H1 (cell line): ENCODE measurements at regions not wholly inside any gene's neighbourhood (a gene's known extent, or its start where the extent isn't known, plus 50 kb on each side); places are given as distances from the start of the nearest gene placed in this dataset.

ENCODE experiments used
- ATF2 ChIP-seq: IDR thresholded peaks from 2 replicates; pipeline ENCODE4 v1.6.1; 2012; ENCODE audit warnings: low read length, inconsistent platforms
- BRCA1 ChIP-seq: IDR thresholded peaks from 2 replicates; pipeline ENCODE4 v1.6.1; 2012; ENCODE audit warnings: low read depth, low read length, improper control_type of control experiment
- CHD1 ChIP-seq: IDR thresholded peaks from 2 replicates; pipeline ENCODE4 v1.6.1; 2012; ENCODE audit warnings: low read depth, low read length, improper control_type of control experiment
- CREB1 ChIP-seq: IDR thresholded peaks from 2 replicates; pipeline ENCODE4 v1.6.1; 2012; ENCODE audit warnings: inconsistent platforms
- E2F6 ChIP-seq: IDR thresholded peaks from 2 replicates; pipeline ENCODE4 v1.6.1; 2012; ENCODE audit warnings: inconsistent platforms
- GABPA ChIP-seq: IDR thresholded peaks from 2 replicates; pipeline ENCODE4 v1.6.1; 2011; ENCODE audit warnings: mild to moderate bottlenecking, low read length, moderate library complexity, borderline replicate concordance; ENCODE audit not compliant: insufficient read depth
- NRF1 ChIP-seq: IDR thresholded peaks from 2 replicates; pipeline ENCODE4 v1.6.1; 2011; ENCODE audit warnings: mild to moderate bottlenecking, low read depth, low read length, improper control_type of control experiment
- POLR2A ChIP-seq, 2 experiments: IDR thresholded peaks; 1 replicate in 1 of 2; 2 replicates in 1 of 2; pipeline ENCODE4 v1.6.1; 2011; ENCODE audit warnings: low read depth in 2 of 2, low read length in 2 of 2, mild to moderate bottlenecking in 2 of 2; ENCODE audit errors: control extremely low read depth in 1 of 2
- POLR2AphosphoS5 ChIP-seq: IDR thresholded peaks from 2 replicates; pipeline ENCODE4 v1.6.1; 2011; ENCODE audit warnings: low read depth, low read length
- RAD21 ChIP-seq, 2 experiments: IDR thresholded peaks in 1 of 2; conservative IDR thresholded peaks in 1 of 2; 2 replicates each; pipeline ENCODE4 v1.6.1; 2011; ENCODE audit warnings: low read depth in 2 of 2, low read length in 2 of 2, improper control_type of control experiment in 1 of 2, inconsistent platforms in 1 of 2, mild to moderate bottlenecking in 1 of 2, moderate library complexity in 1 of 2
- ZNF274 ChIP-seq: IDR thresholded peaks from 2 replicates; pipeline ENCODE4 v1.7.0; 2012; ENCODE audit warnings: low read length, borderline replicate concordance; ENCODE audit errors: extremely low read depth
- TF ChIP-seq, protein P1 (sequence below), 3 experiments: IDR thresholded peaks; 1 replicate in 2 of 3; 2 replicates in 1 of 3; pipeline versions ENCODE4 v1.5.1 to v1.6.1; 2011; ENCODE audit warnings: low read length in 3 of 3, mild to moderate bottlenecking in 3 of 3, inconsistent platforms in 2 of 3, low read depth in 1 of 3, moderate library complexity in 1 of 3; ENCODE audit not compliant: insufficient read depth in 1 of 3; ENCODE audit errors: control extremely low read depth in 1 of 3

DNA sequence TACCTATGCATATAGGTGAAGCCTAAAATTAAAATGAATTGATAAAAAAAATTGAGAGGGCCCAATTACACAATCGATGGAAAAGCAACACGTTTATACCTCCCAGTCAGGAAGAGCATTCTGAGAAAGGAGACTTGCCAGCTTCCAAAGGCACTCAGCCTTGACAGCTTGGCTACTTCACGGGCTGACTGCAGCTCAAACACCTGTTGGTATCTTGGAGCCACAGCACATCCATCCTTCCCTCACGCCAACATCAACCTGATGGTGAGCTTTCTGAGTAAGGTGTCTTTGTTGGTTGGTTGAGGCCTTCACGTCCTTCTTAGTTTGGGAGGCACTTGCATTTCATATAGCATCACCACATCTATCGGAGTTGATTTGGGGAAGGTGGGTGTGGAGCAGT lies 598.9 kb upstream of the DIPK2B start:
- TF ChIP-seq E2F6, result no peak
- TF ChIP-seq CREB1, result no peak
- TF ChIP-seq, protein P1, sequence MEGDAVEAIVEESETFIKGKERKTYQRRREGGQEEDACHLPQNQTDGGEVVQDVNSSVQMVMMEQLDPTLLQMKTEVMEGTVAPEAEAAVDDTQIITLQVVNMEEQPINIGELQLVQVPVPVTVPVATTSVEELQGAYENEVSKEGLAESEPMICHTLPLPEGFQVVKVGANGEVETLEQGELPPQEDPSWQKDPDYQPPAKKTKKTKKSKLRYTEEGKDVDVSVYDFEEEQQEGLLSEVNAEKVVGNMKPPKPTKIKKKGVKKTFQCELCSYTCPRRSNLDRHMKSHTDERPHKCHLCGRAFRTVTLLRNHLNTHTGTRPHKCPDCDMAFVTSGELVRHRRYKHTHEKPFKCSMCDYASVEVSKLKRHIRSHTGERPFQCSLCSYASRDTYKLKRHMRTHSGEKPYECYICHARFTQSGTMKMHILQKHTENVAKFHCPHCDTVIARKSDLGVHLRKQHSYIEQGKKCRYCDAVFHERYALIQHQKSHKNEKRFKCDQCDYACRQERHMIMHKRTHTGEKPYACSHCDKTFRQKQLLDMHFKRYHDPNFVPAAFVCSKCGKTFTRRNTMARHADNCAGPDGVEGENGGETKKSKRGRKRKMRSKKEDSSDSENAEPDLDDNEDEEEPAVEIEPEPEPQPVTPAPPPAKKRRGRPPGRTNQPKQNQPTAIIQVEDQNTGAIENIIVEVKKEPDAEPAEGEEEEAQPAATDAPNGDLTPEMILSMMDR (IDR thresholded peaks at IDR 0.05; ENCODE audit: control extremely low read depth in 1 of 3, insufficient read depth in 1 of 3, low read depth in 1 of 3, low read length in 3 of 3), result no peak
- TF ChIP-seq CHD1, result no peak
- TF ChIP-seq POLR2A (IDR thresholded peaks at IDR 0.05; ENCODE audit: control extremely low read depth in 1 of 2, low read depth in 2 of 2, low read length in 2 of 2), result no peak
- no peak for TF ChIP-seq ATF2
- TF ChIP-seq ZNF274, result no peak
- no peak for TF ChIP-seq GABPA
- TF ChIP-seq NRF1, result no peak
- TF ChIP-seq POLR2AphosphoS5, result no peak
- TF ChIP-seq BRCA1, result no peak
- TF ChIP-seq RAD21 (IDR thresholded peaks at IDR 0.05 in 1 of 2, conservative IDR thresholded peaks at IDR 0.05 in 1 of 2; ENCODE audit: low read depth in 2 of 2, low read length in 2 of 2), result no peak
